OCI-LY3 (cell line): ENCODE measurements at regions not wholly inside any gene's neighbourhood (a gene's known extent, or its start where the extent isn't known, plus 50 kb on each side); places are given as distances from the start of the nearest gene placed in this dataset.
"Not testable (repeated sequence)": the region's sequence is repeated elsewhere in the genome, so short reads cannot be mapped to it uniquely, and the experiment has no call there.

Experiments
- CTCF ChIP-seq: fragments of 200-600, 300-600 bp; sonication (generic); IDR thresholded peaks from 2 replicates; pipeline ENCODE4 v1.5.1; 2014; ENCODE audit warnings: antibody characterized with exemption, low read length, low read depth
- EZH2phosphoT487 ChIP-seq: fragments of 200-600 bp; shearing (Covaris generic); IDR thresholded peaks from 2 replicates; pipeline ENCODE4 v1.6.1; 2018; ENCODE audit warnings: antibody characterized with exemption, mixed run types, low read depth

GRCh38 chr1:2959881-2960280 lies 61.4 kb upstream of the ACTRT2 start:
- TF ChIP-seq CTCF, EZH2phosphoT487: not testable (repeated sequence)
